NCI-H2196 (cell line): ENCODE measurements at regions not wholly inside any gene's neighbourhood (a gene's known extent, or its start where the extent isn't known, plus 50 kb on each side); places are given as distances from the start of the nearest gene placed in this dataset.

ENCODE experiments used
- DNase-seq: peaks from one replicate; lab custom pipeline; 2025; ENCODE audit not compliant: unreplicated experiment; lab: John Stamatoyannopoulos, UW

- no peak for DNase-seq
Observed at GRCh38 chr13:111967572-111968201, 99.3 kb upstream of the SOX1 start.

GRCh38 chr13:111968336-111969010, 98.5 kb upstream of the SOX1 start:
- no peak for DNase-seq

DNA sequence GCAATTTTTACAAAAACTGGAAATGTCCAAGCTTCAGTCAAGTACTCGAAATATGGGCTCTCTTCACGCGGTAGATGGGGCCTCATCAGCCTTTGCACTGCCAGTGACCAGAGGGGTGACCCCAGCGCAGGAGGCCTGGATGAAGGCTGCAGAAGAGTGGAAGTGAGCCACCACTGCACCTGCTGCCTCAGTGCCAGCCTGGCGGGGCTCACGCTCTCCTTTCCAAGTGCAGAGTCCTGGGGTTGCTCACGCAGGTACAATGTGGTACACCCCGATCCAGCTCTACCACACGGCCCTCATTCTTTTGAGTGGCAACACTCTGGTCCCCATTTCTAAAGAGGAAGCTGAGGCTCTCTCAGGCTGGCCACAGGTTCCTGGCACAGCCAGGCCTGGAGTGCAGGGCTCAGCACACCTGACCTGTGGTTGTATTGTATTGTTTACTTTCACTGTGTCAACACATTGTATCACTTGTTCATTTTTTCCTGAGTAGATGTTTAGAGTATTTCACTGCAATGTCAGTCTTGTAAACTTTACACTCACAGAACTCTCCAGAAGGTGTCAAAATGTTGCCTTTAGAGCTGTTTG, 97.3 kb upstream of the SOX1 start:
- DNase-seq, result no peak

GRCh38 chr13:111970494-111971141, 96.3 kb upstream of the SOX1 start:
- DNase-seq, result no peak

GRCh38 chr13:111971891-111972780, 94.8 kb upstream of the SOX1 start:
- DNase-seq, result no peak

GRCh38 chr13:111973186-111973585, 93.8 kb upstream of the SOX1 start:
- no peak for DNase-seq

- DNase-seq, result no peak
Observed at GRCh38 chr13:111973605-111974340, 93.2 kb upstream of the SOX1 start.

DNA sequence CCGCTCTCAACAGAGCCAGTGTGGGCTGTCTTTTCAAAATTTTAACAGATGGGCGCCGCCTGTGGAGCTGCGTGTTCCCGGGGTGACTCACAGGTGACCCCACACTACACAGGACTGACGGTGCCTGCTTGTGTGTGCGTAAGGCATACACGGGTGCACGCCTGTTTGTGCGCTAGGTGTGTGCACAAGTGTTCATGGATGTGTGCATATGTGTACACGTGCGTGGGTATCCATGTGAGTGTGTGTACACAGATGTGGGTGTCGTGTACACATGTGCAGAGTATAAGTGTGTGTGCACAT, 92.7 kb upstream of the SOX1 start:
- no peak for DNase-seq

DNA sequence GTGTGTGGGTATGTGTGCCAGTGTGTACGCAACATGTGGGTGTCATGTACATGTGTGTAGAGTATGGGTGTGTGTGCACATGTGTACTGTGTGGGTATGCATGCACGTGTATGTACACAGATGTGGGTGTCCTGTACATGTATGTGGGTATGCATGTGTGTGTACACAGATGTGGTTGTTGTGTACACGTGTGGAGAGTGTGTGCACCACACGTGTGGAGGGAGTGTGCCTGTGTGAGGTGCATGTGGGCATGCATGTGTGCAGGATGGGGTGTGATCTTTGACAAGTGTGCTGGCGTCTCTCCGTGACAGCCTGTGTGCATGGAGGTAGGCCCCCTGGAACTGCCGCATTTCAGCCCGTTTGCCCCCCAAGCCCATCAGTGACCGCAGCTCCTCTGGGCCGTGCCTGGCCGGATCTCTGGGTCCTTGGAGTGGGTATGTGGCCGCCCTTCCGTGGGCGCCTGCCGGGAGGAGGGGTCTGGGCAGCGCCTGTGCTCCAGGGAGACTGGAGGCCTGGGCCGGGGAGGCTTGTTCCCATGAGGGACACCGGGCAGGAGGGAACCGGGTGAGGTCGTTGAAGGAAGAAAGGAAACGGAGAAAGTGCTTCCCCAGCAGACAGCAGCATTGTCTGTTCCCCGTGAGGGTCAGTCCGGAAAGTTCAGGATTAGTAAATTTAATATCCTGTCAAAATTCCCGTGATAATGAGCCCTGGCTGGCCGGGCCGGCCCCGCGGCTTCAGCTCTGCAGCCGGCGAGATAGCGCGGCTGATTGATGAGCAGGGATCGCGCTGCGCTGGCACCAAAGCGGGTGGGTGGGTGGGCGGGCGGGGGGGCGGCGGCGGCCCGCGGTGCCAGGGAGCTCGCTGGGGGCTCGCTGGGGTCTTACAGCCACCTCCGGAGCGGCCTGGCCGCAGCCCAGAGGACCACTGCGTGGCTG, 91.1 kb upstream of the SOX1 start:
- DNase-seq, result no peak

DNA sequence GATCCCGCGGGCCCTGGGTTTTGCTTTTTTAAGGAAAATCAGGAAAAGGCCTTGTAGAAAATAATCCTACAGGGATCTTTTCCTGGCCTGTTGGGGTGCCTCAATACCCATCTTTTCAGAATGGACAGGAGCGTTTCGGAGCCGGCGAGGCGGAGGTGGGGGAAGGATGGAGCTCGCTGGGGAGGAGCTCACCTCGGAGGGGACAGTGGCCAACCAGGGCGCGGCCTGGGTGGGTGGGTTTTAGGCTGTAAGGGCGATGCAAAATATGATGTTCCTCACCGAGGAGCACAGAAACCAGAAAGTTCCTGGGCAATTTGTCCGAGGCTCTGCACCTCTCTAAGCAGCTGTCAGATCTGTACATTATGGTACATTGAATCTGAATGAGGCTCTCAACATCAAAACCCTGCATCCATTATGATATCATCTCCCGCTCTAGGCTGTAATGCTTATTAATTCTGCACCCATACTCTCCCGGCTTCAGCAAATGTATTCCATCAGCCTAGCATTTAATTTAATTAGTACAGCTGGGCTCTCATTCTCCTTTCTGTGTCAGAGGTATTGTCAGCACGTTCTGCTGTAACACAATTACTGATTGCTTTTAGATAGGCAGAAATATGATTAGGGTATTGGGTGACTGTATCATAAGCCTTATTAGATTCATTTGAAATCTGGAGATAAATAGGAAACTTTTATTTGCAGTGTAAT, 90.3 kb upstream of the SOX1 start:
- no peak for DNase-seq

- no peak for DNase-seq
Observed at GRCh38 chr13:111977179-111977506, 89.8 kb upstream of the SOX1 start.

- no peak for DNase-seq
Observed at GRCh38 chr13:111978546-111978945, 88.4 kb upstream of the SOX1 start.

- DNase-seq, result no peak
Observed at GRCh38 chr13:111980146-111980929, 86.6 kb upstream of the SOX1 start.

- DNase-seq, result no peak
Observed at GRCh38 chr13:111981006-111981405, 85.9 kb upstream of the SOX1 start.

GRCh38 chr13:111981446-111982165, 85.3 kb upstream of the SOX1 start:
- no peak for DNase-seq

GRCh38 chr13:111984349-111984748, 82.6 kb upstream of the SOX1 start:
- DNase-seq, result no peak

GRCh38 chr13:111990362-111990761, 76.6 kb upstream of the SOX1 start:
- no peak for DNase-seq

DNA sequence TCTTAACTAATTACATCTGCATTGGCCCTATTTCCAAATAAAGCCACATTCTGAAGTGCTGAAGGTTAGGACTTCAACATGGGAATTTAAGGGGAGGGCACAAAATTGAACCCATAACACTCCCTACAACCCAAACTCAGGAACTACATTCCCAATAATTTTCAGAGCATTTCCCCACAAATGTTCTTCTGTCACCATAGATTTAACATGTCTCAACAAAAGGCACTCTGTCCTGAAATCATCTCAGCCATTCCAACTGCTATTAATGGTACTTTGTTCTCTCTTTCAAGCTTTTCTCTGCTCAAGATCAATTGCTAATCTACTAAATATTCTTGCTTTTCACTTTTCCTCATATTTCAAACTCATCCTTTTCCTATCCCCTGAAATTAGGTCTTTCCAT, 74.0 kb upstream of the SOX1 start:
- no peak for DNase-seq
